Right lobe of liver (tissue), 6 donors: ENCODE measurements at regions not wholly inside any gene's neighbourhood (a gene's known extent, or its start where the extent isn't known, plus 50 kb on each side); places are given as distances from the start of the nearest gene placed in this dataset.
"Not testable (repeated sequence)": the region's sequence is repeated elsewhere in the genome, so short reads cannot be mapped to it uniquely, and the experiment has no call there.

ENCODE experiments used
- ATAC-seq, 4 donors: fragments of 200-7000 bp; cut with Tn5 transposase; one replicate each; pipeline ENCODE4 v1.9.1; 2020; ENCODE audit warnings: mild to moderate bottlenecking in 4 of 4, moderate library complexity in 4 of 4
- DNase-seq, 3 donors: peaks; one replicate each; pipeline ENCODE4 v3.0.0-alpha.2; 2020
- H3K27ac ChIP-seq, 3 donors: fragments of 200-600 bp; one replicate each; pipeline ENCODE4 v1.8.0; 2022
- H3K27me3 ChIP-seq, 2 donors: fragments of 200-600 bp; one replicate each; pipeline ENCODE4 v1.8.0; 2022
- H3K36me3 ChIP-seq, 4 donors: fragments of 200-600 bp; sonication (generic) in 1 of 4; one replicate each; pipeline versions ENCODE4 v1.5.1 to v1.8.0; 2017 to 2022; ENCODE audit warnings: control low read depth in 1 of 4
- H3K4me1 ChIP-seq, 4 donors: fragments of 200-600 bp; sonication (generic) in 1 of 4; one replicate each; pipeline versions ENCODE4 v1.5.1 to v1.8.0; 2017 to 2022; ENCODE audit warnings: control low read depth in 1 of 4
- H3K4me3 ChIP-seq, 3 donors: fragments of 200-600 bp; one replicate each; pipeline ENCODE4 v1.8.0; 2022
- H3K9me3 ChIP-seq, 4 donors: fragments of 200-600 bp; sonication (generic) in 1 of 4; one replicate each; pipeline versions ENCODE4 v1.5.1 to v1.8.0; 2017 to 2022; ENCODE audit warnings: control low read depth in 1 of 4
- CTCF ChIP-seq, 4 donors: fragments of 200-600 bp in 3 of 4; fragments of 450-650 bp in 1 of 4; IDR thresholded peaks; one replicate each; pipeline versions ENCODE4 v1.5.1 to v1.8.0; 2016 to 2022; ENCODE audit warnings: antibody characterized with exemption in 4 of 4, mild to moderate bottlenecking in 2 of 4
- POLR2A ChIP-seq: fragments of 450-650 bp; IDR thresholded peaks from one replicate; pipeline ENCODE4 v1.6.1; 2017; ENCODE audit warnings: antibody characterized with exemption, mild to moderate bottlenecking
- WGBS: methylation state at CpG from one replicate; pipeline ENCODE4 v1.1.6; 2018; ENCODE audit warnings: low coverage, low lambda C conversion rate; ENCODE audit not compliant: insufficient coverage; ENCODE audit errors: missing lambda C conversion rate; 5-methylcytosine and 5-hydroxymethylcytosine counted together
- intact Hi-C, 2 donors: fragments of 100-400 bp; cut with DNase I; formaldehyde crosslinking; loops; one replicate each; pipeline versions ENCODE4 v1.11.2 to v1.14.1; 2022
- donor health status: DM: no; HTN: yes; CAD: no.
- donor health status: DM: no; HTN: no; CAD: no.
- donor health status: DM: no; HTN: no; CAD: no.
- donor health status: DM: no; HTN: yes; CAD: no.
- donor health status: DM: no; HTN: yes; CAD: no.

GRCh38 chr3:78506581-78507195 lies 1261.1 kb downstream of the ROBO1 start:
- ATAC-seq (peak; percentile 65 to 86 (median 79)), DNase-seq (no peak)
- intact Hi-C loops: no loop called here
- no peak overlapping the region for H3K4me3 ChIP-seq
- 45% methylated on average over 2 of the region's 2 CpGs for WGBS
- H3K27me3 ChIP-seq: no peaks in the 10 kb centered on the region
- H3K9me3 ChIP-seq: no peaks in the 10 kb centered on the region
- H3K4me1 ChIP-seq: peaks cover 0 to 18% (median 0%) of the 10 kb centered on the region in 4 donors
- H3K27ac ChIP-seq: peak overlapping the region in 2 of 3 donors; percentile 32 to 58
- H3K36me3 ChIP-seq: no peaks in the 10 kb centered on the region
- TF ChIP-seq CTCF (IDR thresholded peaks at IDR 0.05): no peak
- TF ChIP-seq POLR2A: no peak

GRCh38 chr3:78507196-78507984 lies 1260.4 kb downstream of the ROBO1 start:
- no peaks in the 10 kb centered on the region for H3K27me3 ChIP-seq
- intact Hi-C loops: no loop called here
- ATAC-seq (peak; percentile 81 to 87 (median 83)), DNase-seq (peak; percentile 20 to 58 (median 55))
- peaks cover 0 to 18% (median 0%) of the 10 kb centered on the region in 4 donors for H3K4me1 ChIP-seq
- WGBS: 12% methylated on average over 6 of the region's 6 CpGs
- H3K9me3 ChIP-seq: no peaks in the 10 kb centered on the region
- H3K27ac ChIP-seq: peak overlapping the region; percentile 18 to 58 (median 32)
- H3K4me3 ChIP-seq: no peak overlapping the region
- no peak for TF ChIP-seq CTCF (IDR thresholded peaks at IDR 0.05)
- TF ChIP-seq POLR2A: no peak
- H3K36me3 ChIP-seq: no peaks in the 10 kb centered on the region

- Histone ChIP-seq H3K9me3 (no peaks in the 10 kb centered on the region), H3K36me3 (no peaks in the 10 kb centered on the region), H3K4me1 (peaks cover 0 to 13% (median 0%) of the 10 kb centered on the region in 4 donors), H3K27ac (no peak overlapping the region), H3K27me3 (no peaks in the 10 kb centered on the region), H3K4me3 (no peak overlapping the region)
- ATAC-seq (no peak), DNase-seq (no peak)
- TF ChIP-seq POLR2A (no peak), CTCF (IDR thresholded peaks at IDR 0.05) (no peak)
- intact Hi-C loops: no loop called here
- 50% methylated on average over 2 of the region's 2 CpGs for WGBS
Measured at GRCh38 chr3:78511840-78512239, 1256.0 kb downstream of the ROBO1 start.

- H3K27ac ChIP-seq, H3K9me3 ChIP-seq, intact Hi-C loops, H3K4me3 ChIP-seq, H3K4me1 ChIP-seq, H3K27me3 ChIP-seq, ATAC-seq, H3K36me3 ChIP-seq, DNase-seq: not testable (repeated sequence)
- 66% methylated on average over 4 of the region's 4 CpGs for WGBS
Measured at GRCh38 chr3:78512786-78513185, 1255.0 kb downstream of the ROBO1 start.

- Histone ChIP-seq H3K27ac (no peak overlapping the region), H3K4me3 (no peak overlapping the region), H3K9me3 (no peaks in the 10 kb centered on the region), H3K36me3 (no peaks in the 10 kb centered on the region), H3K4me1 (no peaks in the 10 kb centered on the region), H3K27me3 (no peaks in the 10 kb centered on the region)
- intact Hi-C loops: no loop called here
- no peak for DNase-seq
- ATAC-seq: no peak
- no peak for TF ChIP-seq POLR2A
- TF ChIP-seq CTCF (IDR thresholded peaks at IDR 0.05): no peak
- WGBS: 41% methylated on average over 3 of the region's 3 CpGs
Measured at GRCh38 chr3:78516437-78516836, 1251.4 kb downstream of the ROBO1 start.
